HepG2 (cell line): ENCODE measurements at regions not wholly inside any gene's neighbourhood (a gene's known extent, or its start where the extent isn't known, plus 50 kb on each side); places are given as distances from the start of the nearest gene placed in this dataset.
A peak's percentile ranks its signal among the peaks of the same experiment; 100 is the strongest.

ENCODE experiments used
- ARID2 ChIP-seq: sonication (generic); formaldehyde crosslinking; IDR thresholded peaks from 2 replicates; pipeline ENCODE4 v1.8.1; 2022; ENCODE audit warnings: mild to moderate bottlenecking, missing genetic modification reagents, borderline replicate concordance
- ATRX ChIP-seq: sonication (generic); formaldehyde crosslinking; IDR thresholded peaks from 2 replicates; pipeline ENCODE4 v1.4.0; 2020; ENCODE audit warnings: missing genetic modification reagents, borderline replicate concordance
- CBFB ChIP-seq: sonication (generic); formaldehyde crosslinking; IDR thresholded peaks from 2 replicates; pipeline ENCODE4 v1.4.0; 2020; ENCODE audit warnings: missing genetic modification reagents
- CEBPG ChIP-seq: IDR thresholded peaks from 2 replicates; pipeline ENCODE4 v1.6.1; 2016
- CENPX ChIP-seq: sonication (generic); formaldehyde crosslinking; IDR thresholded peaks from 2 replicates; pipeline ENCODE4 v1.9.0; 2021; ENCODE audit warnings: mild to moderate bottlenecking, missing genetic modification reagents, moderate library complexity
- FOSL2 ChIP-seq: sonication (generic); formaldehyde crosslinking; IDR thresholded peaks from 2 replicates; pipeline ENCODE4 v1.4.0; 2020; ENCODE audit warnings: missing genetic modification reagents
- GABPB1 ChIP-seq: IDR thresholded peaks from 2 replicates; pipeline ENCODE4 v1.6.1; 2016; ENCODE audit warnings: mild to moderate bottlenecking, missing genetic modification reagents, moderate library complexity, missing compliant biosample characterization
- HDAC2 ChIP-seq: sonication (generic); formaldehyde crosslinking; IDR thresholded peaks from 2 replicates; pipeline ENCODE4 v1.4.0; 2020; ENCODE audit warnings: missing genetic modification reagents
- HNRNPLL ChIP-seq: fragments of 200-400 bp; formaldehyde crosslinking; IDR thresholded peaks from 2 replicates; pipeline ENCODE4 v1.6.1; 2017; ENCODE audit warnings: mild to moderate bottlenecking, low read depth, low read length; ENCODE audit not compliant: poor library complexity, severe bottlenecking
- HOXD1 ChIP-seq: sonication (generic); formaldehyde crosslinking; IDR thresholded peaks from 2 replicates; pipeline ENCODE4 v1.5.0; 2020; ENCODE audit warnings: missing genetic modification reagents
- LCORL ChIP-seq, 2 experiments: fragments of 450-650 bp in 1 of 2; sonication (generic) in 1 of 2; formaldehyde crosslinking in 1 of 2; IDR thresholded peaks; 2 replicates each; pipeline versions ENCODE4 v1.5.0 to v1.6.1; 2017 to 2020; ENCODE audit warnings: antibody characterized with exemption in 1 of 2, missing genetic modification reagents in 1 of 2
- MLLT10 ChIP-seq: sonication (generic); formaldehyde crosslinking; IDR thresholded peaks from 2 replicates; pipeline ENCODE4 v1.4.0; 2020; ENCODE audit warnings: missing genetic modification reagents
- NR2F1 ChIP-seq, 2 experiments: fragments of 450-650 bp in 1 of 2; formaldehyde crosslinking in 1 of 2; IDR thresholded peaks; 2 replicates each; pipeline versions ENCODE4 v1.5.0 to v1.6.1; 2016 to 2020; ENCODE audit warnings: mild to moderate bottlenecking in 1 of 2, missing compliant biosample characterization in 1 of 2, missing genetic modification reagents in 1 of 2, moderate library complexity in 1 of 2
- POGZ ChIP-seq: sonication (generic); formaldehyde crosslinking; IDR thresholded peaks from 2 replicates; pipeline ENCODE4 v1.4.0; 2020; ENCODE audit warnings: mild to moderate bottlenecking, missing genetic modification reagents
- SP5 ChIP-seq: IDR thresholded peaks from 2 replicates; pipeline ENCODE4 v1.6.1; 2016; ENCODE audit warnings: low read depth, borderline replicate concordance
- STAG1 ChIP-seq: sonication (generic); formaldehyde crosslinking; IDR thresholded peaks from 2 replicates; pipeline ENCODE4 v1.4.0; 2020; ENCODE audit warnings: missing genetic modification reagents
- ZNF17 ChIP-seq: sonication (generic); formaldehyde crosslinking; IDR thresholded peaks from 2 replicates; pipeline ENCODE4 v1.5.0; 2020; ENCODE audit warnings: mild to moderate bottlenecking, missing genetic modification reagents
- ZNF326 ChIP-seq: sonication (generic); formaldehyde crosslinking; IDR thresholded peaks from 2 replicates; pipeline ENCODE4 v1.4.0; 2020; ENCODE audit warnings: missing genetic modification reagents, borderline replicate concordance
- ZNF615 ChIP-seq: sonication (generic); formaldehyde crosslinking; IDR thresholded peaks from 2 replicates; pipeline ENCODE4 v1.5.0; 2020; ENCODE audit warnings: mild to moderate bottlenecking, missing genetic modification reagents, borderline replicate concordance
- ZNF879 ChIP-seq: sonication (generic); formaldehyde crosslinking; IDR thresholded peaks from 2 replicates; pipeline ENCODE4 v1.8.1; 2023; ENCODE audit warnings: missing genetic modification reagents
- TF ChIP-seq, protein P1 (sequence below): sonication (generic); formaldehyde crosslinking; IDR thresholded peaks from 2 replicates; pipeline ENCODE4 v1.4.0; 2020; ENCODE audit warnings: missing genetic modification reagents, borderline replicate concordance
- TF ChIP-seq, protein P2 (sequence below): sonication (generic); formaldehyde crosslinking; IDR thresholded peaks from 2 replicates; pipeline ENCODE4 v1.4.0; 2020; ENCODE audit warnings: missing genetic modification reagents
- TF ChIP-seq, protein P3 (sequence below): sonication (generic); formaldehyde crosslinking; IDR thresholded peaks from 2 replicates; pipeline ENCODE4 v1.5.0; 2020; ENCODE audit warnings: mild to moderate bottlenecking, missing genetic modification reagents, moderate library complexity
- TF ChIP-seq, protein P4 (sequence below): sonication (generic); formaldehyde crosslinking; IDR thresholded peaks from 2 replicates; pipeline ENCODE4 v1.5.1; 2020; ENCODE audit warnings: mild to moderate bottlenecking, missing genetic modification reagents

DNA sequence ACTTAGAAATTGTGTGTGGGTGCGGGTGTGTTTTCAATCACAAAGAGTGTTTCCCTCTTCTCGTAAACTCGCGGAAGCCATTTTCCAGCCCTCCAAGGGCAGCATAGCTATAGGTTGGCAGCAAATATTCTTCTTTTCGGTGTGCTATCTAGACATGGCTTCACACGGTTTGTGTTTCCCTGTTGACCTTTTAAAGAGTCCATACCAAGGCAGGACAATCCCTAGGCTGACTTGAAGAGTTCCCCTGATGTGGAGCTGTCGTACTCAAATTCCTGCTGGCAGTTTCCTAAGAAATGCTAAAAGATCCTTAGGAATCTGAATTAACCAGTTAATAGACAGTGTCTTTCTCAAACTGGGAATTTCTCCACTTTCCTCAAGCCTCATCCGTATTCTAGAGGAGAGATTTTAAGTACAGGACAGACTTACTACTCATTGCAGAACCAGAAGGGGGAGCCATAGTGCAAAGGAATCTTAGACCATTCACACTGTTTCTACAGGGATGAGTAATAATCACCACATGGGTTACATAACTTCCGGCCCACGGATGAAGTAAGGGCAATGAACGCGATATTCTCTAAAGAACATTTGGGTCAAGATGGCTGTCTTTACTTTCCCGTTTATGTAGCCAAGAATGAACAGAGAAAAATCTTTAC is 288.6 kb upstream of the ELAC2 start (continued):
- TF ChIP-seq, protein P1, sequence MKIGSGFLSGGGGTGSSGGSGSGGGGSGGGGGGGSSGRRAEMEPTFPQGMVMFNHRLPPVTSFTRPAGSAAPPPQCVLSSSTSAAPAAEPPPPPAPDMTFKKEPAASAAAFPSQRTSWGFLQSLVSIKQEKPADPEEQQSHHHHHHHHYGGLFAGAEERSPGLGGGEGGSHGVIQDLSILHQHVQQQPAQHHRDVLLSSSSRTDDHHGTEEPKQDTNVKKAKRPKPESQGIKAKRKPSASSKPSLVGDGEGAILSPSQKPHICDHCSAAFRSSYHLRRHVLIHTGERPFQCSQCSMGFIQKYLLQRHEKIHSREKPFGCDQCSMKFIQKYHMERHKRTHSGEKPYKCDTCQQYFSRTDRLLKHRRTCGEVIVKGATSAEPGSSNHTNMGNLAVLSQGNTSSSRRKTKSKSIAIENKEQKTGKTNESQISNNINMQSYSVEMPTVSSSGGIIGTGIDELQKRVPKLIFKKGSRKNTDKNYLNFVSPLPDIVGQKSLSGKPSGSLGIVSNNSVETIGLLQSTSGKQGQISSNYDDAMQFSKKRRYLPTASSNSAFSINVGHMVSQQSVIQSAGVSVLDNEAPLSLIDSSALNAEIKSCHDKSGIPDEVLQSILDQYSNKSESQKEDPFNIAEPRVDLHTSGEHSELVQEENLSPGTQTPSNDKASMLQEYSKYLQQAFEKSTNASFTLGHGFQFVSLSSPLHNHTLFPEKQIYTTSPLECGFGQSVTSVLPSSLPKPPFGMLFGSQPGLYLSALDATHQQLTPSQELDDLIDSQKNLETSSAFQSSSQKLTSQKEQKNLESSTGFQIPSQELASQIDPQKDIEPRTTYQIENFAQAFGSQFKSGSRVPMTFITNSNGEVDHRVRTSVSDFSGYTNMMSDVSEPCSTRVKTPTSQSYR (CRISPR knock-in tag): no peak
- TF ChIP-seq, protein P2, sequence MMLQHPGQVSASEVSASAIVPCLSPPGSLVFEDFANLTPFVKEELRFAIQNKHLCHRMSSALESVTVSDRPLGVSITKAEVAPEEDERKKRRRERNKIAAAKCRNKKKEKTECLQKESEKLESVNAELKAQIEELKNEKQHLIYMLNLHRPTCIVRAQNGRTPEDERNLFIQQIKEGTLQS (CRISPR knock-in tag): peak; percentile 61
- TF ChIP-seq CEBPG (peak; percentile 76), CBFB (CRISPR knock-in tag) (no peak), SP5 (CRISPR knock-in tag) (no peak), POGZ (CRISPR knock-in tag) (peak; percentile 68), HDAC2 (CRISPR knock-in tag) (peak; percentile 33; the same call in 1 of the 2 replicates), HOXD1 (CRISPR knock-in tag) (0 out of 2 replicates have a peak, but pooled peaks have one; percentile 30), ZNF615 (CRISPR knock-in tag) (no peak), HNRNPLL (no peak), STAG1 (CRISPR knock-in tag) (peak; percentile 86), ARID2 (no peak), GABPB1 (CRISPR knock-in tag) (peak; percentile 77; the same call in 1 of the 2 replicates), ZNF17 (CRISPR knock-in tag) (no peak), FOSL2 (CRISPR knock-in tag) (peak; percentile 92), ZNF326 (CRISPR knock-in tag) (no peak), ATRX (CRISPR knock-in tag) (no peak), ZNF879 (CRISPR knock-in tag) (no peak), LCORL (IDR thresholded peaks at IDR 0.05) (no peak), LCORL (CRISPR knock-in tag; IDR thresholded peaks at IDR 0.05) (0 out of 2 replicates have a peak, but pooled peaks have one; percentile 19), MLLT10 (no peak), CENPX (CRISPR knock-in tag) (no peak), NR2F1 (CRISPR knock-in tag; IDR thresholded peaks at IDR 0.05) (no peak)
- TF ChIP-seq, protein P3, sequence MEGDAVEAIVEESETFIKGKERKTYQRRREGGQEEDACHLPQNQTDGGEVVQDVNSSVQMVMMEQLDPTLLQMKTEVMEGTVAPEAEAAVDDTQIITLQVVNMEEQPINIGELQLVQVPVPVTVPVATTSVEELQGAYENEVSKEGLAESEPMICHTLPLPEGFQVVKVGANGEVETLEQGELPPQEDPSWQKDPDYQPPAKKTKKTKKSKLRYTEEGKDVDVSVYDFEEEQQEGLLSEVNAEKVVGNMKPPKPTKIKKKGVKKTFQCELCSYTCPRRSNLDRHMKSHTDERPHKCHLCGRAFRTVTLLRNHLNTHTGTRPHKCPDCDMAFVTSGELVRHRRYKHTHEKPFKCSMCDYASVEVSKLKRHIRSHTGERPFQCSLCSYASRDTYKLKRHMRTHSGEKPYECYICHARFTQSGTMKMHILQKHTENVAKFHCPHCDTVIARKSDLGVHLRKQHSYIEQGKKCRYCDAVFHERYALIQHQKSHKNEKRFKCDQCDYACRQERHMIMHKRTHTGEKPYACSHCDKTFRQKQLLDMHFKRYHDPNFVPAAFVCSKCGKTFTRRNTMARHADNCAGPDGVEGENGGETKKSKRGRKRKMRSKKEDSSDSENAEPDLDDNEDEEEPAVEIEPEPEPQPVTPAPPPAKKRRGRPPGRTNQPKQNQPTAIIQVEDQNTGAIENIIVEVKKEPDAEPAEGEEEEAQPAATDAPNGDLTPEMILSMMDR (CRISPR knock-in tag): peak; percentile 76
- TF ChIP-seq, protein P4, sequence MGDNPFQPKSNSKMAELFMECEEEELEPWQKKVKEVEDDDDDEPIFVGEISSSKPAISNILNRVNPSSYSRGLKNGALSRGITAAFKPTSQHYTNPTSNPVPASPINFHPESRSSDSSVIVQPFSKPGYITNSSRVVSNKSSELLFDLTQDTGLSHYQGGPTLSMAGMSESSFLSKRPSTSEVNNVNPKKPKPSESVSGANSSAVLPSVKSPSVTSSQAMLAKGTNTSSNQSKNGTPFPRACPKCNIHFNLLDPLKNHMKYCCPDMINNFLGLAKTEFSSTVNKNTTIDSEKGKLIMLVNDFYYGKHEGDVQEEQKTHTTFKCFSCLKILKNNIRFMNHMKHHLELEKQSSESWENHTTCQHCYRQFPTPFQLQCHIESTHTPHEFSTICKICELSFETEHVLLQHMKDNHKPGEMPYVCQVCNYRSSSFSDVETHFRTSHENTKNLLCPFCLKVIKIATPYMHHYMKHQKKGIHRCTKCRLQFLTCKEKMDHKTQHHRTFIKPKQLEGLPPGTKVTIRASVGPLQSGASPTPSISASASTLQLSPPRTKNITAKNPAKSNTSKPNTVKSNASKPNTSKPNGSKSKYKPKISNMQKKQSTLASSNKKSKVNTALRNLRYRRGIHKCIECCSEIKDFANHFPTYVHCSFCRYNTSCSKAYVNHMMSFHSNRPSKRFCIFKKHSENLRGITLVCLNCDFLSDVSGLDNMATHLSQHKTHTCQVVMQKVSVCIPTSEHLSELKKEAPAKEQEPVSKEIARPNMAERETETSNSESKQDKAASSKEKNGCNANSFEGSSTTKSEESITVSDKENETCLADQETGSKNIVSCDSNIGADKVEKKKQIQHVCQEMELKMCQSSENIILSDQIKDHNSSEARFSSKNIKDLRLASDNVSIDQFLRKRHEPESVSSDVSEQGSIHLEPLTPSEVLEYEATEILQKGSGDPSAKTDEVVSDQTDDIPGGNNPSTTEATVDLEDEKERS (CRISPR knock-in tag): 0 out of 2 replicates have a peak, but pooled peaks have one; percentile 27
